HG03159 (cell line): ENCODE measurements at regions not wholly inside any gene's neighbourhood (a gene's known extent, or its start where the extent isn't known, plus 50 kb on each side); places are given as distances from the start of the nearest gene placed in this dataset.

Experiments
- ATAC-seq: cut with Tn5 transposase; IDR thresholded peaks from one replicate; pipeline ENCODE4 v1.9.1; 2021; ENCODE audit warnings: mild to moderate bottlenecking, moderate library complexity; ENCODE audit not compliant: unreplicated experiment

DNA sequence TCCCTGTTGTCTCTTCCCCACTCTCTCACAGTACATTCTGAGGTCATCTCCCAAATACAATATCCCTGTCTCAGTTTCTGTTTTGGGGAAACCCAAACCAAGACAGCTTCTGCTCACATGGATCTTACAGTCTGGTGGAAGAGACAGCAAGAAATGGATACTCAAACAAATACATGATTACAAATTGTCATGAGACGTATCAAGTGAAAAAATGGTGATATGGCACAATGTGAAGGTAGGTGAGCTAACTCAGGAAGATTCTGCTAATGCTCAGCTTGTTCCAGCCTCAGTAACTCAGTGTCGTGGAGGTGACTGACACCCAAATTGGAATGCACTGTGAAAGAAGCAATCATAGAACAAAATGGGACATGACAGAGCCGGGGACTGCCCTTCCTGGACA, 68.3 kb downstream of the CHST1 start:
- no peak for ATAC-seq

DNA sequence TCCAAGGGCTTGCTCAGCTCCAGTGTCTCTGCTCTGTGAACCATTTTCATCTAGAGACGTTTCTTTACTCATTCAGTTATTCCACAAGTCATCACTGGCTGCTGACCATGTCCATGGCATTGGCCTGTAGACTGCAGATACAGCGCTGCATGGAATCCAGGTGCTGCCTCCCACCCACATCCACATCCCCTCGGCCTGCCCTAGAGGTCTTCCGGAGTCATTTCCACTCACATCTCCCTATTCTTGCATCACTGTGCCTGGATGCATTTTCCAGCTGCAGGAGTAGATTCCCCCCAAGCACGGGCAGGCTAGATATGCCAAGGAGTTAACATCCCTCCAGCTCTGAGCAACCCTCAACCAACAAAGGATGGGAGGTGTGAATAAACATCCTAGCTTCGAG, 68.9 kb downstream of the CHST1 start:
- ATAC-seq, result no peak

DNA sequence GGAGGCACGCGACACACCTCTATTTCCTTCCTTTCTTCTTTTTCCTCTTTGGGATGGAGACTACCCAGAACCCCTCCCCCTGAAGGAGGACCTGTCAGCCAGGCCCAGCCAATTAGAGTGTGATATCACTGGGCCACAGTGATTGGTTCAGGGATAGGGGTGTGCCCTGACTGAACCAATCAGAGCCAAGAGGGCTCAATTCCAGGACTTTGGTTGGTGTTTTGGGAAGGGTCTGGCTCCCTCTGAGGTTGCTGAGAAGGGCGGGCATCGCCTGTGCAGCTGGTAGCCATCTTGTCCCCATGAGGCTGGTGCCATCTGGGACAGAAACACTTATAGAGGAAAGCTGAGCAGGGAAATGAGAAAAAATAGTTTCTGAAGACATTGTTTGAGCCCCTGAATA, 71.4 kb downstream of the CHST1 start:
- ATAC-seq, result no peak

DNA sequence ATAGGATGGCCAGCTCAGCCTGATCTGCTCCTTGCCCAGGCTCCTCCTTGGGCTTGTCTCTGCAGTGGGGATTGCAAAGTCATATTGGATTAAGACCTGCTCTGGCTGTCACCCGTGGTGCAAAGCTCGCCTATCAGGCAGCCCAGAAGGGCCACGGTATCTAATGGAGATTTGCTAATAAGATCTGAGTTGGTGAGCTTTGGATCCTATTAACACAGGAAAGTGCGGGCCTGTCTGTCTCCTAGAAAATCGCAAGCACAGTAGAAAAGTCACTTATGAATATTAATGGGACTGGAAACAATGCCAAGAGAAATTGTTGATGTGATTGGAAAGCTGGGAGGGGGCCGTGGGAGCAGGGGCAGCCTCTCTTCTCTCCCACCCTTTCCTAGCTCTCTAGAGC, 72.8 kb downstream of the CHST1 start:
- ATAC-seq, result no peak

DNA sequence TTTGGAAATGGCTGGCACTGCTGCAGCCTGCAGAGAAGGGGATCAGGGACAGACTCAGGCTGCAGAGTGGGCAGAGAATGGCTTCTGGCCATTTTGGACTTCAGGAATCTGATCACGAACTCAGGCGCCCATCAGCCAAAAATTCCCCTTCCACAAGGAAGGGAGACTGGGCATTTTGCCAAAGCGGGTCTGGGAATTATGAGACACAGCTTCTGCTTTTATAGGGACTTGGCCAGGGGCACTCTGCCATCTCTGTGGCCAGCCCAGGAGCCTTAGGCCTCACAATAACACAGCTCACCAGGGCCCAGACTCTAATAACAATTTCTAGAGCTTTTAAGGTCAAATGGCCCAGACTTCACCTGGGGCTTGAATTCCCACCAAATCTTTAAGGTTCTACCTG, 74.7 kb downstream of the CHST1 start:
- ATAC-seq, result no peak

DNA sequence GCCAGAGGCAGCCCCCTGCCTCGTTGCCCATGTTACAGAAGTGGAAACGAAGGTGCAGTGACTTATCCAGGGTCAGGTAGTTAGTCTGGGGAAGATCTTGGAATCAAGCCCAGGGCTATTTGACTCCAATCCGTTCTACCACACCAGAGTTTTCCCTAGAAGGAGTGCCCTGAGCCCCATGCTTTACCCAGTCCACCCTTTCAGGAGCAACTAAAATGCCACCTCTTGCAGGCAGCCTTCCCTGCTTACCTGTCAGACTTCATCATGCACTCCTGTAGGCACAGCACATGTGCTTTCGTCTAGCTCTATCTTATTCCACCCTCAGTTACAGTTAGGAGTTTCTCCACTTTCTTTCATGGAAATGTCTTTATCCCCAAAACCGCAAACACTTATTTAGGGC, 80.2 kb downstream of the CHST1 start:
- ATAC-seq, result no peak

DNA sequence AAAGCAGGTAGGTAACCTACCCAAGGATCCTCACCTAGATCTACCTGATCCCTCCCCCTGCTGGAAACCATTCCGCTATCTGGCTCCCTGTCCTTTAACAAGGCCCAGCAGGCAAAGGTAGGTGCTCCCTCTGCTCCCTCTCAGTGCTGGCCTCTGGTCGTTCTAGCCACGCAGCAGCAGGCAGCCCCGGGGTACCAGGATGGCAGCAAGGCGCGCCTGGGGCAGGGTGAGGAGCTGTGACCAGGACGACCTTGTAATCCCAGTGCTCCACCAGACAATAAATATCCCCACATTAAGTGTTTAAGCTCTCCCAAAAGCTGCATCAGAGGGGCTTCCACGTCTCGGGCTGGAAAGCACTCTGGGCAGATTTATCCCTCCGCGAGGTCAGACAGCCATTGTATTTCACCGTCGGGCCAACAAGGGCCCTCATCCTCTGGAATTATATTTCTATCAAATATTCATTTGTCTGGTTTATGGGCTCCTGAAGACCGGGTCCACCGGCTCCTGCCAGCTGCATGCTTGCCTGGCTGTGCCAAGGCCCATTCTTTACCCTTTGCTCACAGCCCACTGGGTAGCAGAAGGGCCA, 81.3 kb downstream of the CHST1 start:
- ATAC-seq, result no peak

DNA sequence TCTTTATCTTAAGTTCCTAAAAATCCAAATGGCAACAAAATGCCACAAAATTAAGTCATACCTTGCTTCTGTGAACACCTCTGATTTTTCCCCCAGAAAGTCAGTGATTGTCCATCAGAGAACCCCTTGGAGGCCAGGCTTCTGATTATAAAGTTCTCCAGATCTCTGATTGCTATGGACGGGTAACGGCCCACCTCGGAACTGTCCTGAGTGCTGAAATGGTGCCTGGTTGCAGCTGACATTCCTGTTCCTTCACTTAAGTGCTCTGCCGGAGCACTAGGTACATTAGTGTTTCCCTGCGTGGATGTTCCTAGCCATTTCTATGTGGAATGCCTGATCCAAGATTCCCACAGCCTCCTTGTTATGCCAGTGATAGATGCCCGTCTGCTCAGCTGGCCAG, 85.0 kb downstream of the CHST1 start:
- no peak for ATAC-seq

DNA sequence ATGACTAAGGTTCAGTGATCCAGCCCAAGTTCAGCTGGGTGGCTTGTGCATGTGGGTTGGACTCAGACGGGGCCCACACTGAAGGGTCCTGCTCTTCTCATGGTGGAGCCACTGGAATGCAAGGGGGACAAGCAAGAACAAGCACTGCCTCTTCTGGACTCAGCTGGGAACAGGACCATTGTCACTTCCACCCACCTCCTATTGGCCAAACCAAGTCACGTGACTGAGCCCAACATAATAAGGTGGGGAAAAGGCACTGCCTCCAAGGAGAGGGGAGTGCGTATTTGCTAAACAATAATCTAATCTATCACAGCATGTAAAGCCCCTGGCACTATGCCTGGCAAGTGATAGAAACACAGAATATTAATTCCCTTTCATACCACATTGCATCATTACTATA, 87.1 kb downstream of the CHST1 start:
- ATAC-seq, result no peak

DNA sequence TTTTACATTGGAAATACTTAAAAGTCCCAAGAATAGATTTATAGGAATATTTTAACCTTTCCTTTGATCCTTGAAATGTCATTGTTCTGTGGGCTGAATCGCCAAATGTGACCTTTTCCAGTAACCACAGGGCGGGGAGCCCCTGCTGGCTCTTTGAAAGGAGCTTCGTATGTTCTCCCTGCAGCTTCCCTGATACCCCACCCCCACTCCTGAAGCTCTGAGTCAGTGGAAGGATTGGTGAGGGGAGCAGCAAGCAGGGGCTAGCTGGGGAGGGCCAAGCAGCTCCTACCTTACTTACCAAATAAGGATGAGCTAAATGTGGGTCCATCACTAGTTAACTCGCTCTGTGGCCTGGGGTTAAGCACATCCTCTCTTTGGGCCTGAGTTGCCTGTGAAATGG, 87.7 kb downstream of the CHST1 start:
- ATAC-seq, result no peak

DNA sequence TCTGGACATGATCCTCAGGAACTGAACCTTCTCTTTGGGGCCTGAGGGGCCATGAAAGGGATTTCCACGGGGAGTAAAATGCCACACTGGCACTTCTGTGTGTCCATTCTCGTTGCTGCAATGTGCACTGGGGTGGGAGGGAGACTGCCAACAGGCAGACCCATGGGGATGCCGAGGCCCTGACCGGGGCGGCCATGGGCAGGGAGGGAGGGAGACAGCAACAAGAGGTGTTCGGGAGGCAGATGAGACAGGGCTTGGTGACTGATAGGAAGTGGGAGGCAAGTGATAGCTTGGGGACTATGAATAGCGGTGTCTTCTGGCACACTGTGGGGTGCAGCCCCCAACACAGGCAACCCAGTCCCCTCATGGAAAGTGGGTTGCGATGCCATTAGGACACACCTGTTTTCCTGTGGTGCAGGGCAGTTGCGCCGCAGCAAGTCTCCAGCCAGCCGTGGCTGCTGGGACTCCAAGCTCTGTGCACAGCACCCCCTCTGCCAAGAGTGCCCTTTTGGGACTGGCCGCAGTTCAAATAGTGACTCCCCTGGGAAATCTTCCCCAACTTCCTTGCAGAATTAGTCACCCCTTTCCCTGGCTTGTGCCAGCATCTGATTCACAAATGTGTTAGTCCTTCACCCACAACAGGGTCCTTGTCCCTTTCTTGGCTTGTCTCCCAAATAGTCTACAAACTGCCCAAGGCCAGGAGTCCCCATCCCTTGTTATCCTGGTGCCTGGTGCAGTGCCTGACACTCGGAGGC, 88.8 kb downstream of the CHST1 start:
- ATAC-seq, result no peak

DNA sequence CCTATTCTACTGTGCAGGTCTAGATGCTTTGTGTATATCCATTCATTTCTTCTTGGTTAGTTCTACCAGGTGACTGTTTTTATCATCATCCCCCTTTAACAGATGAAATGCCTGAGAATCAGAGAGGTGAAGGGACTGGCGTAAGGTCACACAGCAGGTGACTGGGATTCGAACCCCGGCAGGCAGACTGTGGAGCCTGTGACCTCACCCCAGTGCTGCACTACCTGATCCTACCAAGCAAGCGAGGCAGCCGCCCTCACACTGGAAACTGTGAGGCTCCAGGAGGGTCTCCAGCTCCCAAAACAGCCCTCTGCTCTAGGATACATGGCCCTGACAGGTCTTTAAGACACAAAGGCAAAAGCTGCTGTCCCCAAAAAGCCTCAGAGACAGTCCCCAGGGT, 91.7 kb downstream of the CHST1 start:
- ATAC-seq, result no peak

DNA sequence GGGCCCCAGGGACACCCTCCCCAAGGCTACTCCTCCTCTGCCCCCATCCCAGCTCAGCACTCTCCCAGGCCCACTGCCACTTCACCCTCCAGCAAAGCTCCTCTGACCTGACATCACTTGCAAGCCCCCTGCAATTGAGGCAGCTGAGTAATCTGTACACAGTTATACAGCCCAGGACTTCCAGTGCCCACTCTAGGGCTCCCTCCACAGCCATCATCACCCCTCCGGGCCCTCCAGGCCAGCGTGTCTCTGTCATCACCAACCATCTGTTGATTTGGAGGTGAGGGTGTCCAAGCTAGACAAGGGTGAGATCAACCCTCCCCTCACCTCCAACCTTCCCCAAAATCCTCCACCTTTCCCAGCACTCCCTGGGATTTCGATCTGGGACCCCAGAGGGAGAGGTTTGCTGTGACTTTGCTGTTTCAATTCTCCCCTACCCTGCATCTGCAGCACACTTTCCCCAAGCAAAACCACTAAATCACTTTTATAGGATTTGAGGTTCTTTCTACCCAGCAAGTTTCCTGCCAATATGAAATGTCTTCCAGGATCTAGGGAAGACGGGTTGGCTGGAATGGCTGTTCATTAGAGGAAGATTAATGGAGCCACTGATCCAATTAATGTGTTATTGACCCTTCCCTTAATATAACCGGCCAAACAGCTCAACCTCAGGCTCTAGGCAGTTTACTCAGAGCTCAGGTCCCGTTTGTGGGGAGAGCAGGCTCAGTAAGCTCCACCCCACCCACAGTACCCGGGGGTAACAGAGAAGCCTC, 92.9 kb downstream of the CHST1 start:
- ATAC-seq, result no peak

DNA sequence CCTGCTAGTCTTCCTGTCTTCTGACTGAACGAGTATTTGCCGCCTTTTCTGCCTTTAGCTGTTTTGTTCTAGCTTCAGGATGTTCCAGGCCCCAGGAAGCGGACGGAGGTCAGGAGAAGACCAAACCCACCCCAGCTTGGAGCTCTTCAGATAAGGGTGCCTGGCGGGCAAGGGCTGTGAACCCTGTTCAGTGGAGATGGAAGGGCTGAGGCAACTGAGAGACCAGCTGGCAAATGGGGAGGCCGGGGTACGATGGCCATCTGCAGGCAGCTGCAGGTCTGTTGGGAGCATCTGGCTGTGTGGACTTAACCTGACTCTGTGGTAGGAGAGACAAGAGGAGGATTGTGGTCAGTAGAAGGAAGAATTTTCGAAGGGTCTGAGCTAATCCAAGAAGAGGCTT, 95.6 kb downstream of the CHST1 start:
- no peak for ATAC-seq

DNA sequence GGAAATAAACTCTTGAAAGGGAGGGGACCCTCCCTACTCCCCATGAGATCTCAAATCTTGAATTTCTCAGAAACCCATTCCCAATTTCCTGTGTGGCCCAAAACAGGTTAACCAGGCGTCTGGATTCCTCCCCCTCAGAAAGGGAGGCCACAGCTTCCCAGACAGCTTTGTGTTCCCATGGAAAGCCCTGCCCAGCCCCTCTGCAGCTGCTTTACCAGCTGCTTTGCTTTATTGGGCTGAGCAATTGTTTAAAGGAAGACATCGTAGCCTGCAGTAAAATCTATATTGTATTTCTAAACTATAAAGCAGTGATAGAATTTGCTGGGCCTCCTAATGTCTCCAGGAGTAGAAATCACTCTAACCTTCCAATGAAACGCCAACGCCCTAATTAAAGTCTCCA, 97.4 kb downstream of the CHST1 start:
- ATAC-seq, result no peak

DNA sequence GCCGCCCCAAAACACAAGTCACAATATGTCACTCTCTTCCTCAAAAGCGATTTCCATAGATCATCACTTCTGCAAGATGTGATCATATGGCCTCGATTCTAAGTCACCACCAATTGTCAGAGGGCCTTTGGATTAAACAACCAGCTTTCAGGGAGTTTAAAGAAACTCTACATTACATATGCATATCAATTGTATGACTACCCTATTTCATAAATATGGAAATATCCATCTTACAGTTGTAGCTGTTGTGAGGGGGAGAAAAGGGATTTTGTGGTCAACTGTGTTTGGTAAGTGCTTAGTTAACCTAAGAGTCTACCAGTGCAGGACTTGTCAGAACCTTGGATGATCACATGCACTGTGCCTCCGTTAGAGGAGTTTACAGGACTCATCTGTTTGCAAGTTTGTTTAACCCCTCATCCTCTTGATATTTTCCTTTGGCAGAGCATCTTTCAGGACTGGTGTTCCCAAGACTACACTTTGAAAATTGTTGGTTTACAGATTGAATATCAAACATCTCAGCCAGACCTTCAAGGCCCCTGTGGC, 99.9 kb downstream of the CHST1 start:
- no peak for ATAC-seq

DNA sequence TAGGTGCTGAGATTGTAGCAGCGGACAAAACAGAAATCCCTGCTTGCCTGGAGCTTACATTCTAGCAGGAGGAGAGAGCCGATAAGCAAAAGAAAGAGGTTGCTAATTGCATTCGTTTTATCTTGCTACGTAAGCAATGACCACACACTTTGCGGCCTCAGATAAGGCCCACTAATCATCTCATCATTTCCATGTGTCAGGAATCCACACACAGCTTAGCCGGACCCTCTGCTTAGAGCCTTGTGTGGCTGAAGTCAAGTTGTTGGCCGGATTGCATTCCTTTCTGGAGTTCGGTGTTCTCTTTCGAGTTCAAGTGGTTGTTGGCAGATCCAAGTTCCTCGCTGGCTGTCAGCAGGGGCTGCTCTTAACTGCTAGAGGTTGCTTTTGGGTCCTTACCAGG, 101.6 kb downstream of the CHST1 start:
- no peak for ATAC-seq

DNA sequence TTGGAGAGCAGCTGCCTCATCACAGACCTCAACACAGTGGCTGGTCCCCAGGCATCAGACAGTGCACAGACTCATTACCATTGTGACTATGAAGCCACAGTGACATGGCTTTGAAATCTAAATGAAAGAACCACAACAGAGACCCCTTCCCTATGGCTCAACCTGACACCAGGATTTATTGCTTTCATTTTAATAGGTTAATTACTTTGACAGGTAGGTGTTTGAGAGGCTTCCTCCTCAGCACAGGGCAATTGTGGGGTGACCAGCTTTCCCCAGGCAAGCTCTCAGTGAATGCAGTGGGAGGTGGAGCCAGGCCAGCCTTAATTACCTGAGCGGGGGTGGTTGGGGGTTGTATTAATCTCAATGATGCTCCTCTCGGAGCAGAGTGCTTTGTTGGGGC, 102.3 kb downstream of the CHST1 start:
- no peak for ATAC-seq

DNA sequence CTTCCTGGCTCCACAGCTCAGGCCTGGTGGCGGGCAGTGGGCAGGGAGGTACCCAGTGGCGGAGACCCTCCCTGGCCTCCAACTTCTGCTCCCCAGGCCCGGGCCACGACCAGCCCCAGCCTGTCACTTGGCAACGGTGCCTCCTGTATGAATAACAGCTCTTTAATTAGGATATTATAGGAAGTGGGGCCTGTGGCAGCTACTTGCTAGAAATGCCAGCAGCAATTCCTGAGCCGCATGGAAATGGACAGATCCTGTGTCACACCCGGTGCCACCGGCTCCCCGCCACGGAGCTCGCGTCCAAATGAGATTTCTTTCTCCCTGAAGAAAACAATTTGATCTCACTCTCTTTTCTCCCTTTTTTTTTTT, 104.5 kb downstream of the CHST1 start:
- ATAC-seq, result no peak

DNA sequence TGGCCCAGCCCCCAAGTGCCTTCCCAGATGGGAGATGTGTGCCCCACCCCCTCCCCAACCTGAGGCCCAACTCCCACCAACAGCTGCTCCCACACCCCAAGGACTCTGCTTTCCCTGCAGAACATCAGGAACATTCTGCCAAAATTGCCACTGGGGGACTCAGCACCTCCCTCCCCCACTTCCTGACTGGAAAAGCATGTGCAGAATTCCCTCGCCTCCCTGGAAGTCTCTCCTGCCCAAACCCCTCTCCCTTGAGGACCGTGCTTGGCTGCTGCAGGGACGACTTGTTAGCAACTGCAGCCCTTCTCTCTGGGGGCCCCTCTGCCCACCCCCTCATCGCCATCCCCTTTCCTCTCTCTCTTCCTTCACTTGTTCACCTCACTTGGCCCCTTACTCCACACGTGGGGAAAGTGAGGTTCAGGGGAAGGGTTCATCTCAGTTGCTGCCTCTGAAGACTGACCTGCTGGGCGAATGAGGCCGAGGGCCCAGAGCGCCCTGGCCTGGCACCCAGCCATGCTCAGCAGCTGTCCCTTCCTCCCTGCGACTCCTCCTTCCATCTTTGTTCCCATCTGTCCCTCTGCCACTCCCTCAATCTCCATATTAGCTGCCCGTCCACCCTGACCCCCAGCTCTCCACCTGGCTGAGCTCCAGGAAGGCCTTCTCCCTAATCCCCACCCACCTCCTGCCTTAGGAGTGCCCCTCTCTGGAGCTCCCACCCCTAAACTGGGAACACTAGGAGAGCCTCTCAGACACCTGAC, 105.1 kb downstream of the CHST1 start:
- no peak for ATAC-seq
